Liver (tissue), 8 donors: ENCODE measurements at regions not wholly inside any gene's neighbourhood (a gene's known extent, or its start where the extent isn't known, plus 50 kb on each side); places are given as distances from the start of the nearest gene placed in this dataset.

Experiments used
- DNase-seq: peaks from one replicate; pipeline ENCODE4 v3.0.0-alpha.2; 2017; ENCODE audit warnings: low spot score
- H3K27ac ChIP-seq, 2 donors: one replicate each; pipeline ENCODE4 v1.7.0; 2013; ENCODE audit warnings: inconsistent platforms in 2 of 2, low read length in 2 of 2, control low read depth in 1 of 2, low read depth in 1 of 2, mild to moderate bottlenecking in 1 of 2
- H3K27me3 ChIP-seq, 4 donors: one replicate each; pipeline versions ENCODE4 v1.6.1 to v1.7.0; 2013; ENCODE audit warnings: low read length in 3 of 4, inconsistent platforms in 1 of 4, mild to moderate bottlenecking in 1 of 4, moderate library complexity in 1 of 4; ENCODE audit not compliant: control insufficient read depth in 4 of 4, insufficient read depth in 4 of 4
- H3K36me3 ChIP-seq, 4 donors: one replicate each; pipeline versions ENCODE4 v1.6.1 to v1.7.0; 2013; ENCODE audit warnings: low read length in 3 of 4, mild to moderate bottlenecking in 3 of 4, low read depth in 1 of 4, moderate library complexity in 1 of 4; ENCODE audit not compliant: control insufficient read depth in 4 of 4, insufficient read depth in 3 of 4
- H3K4me1 ChIP-seq, 4 donors: one replicate each; pipeline versions ENCODE4 v1.6.1 to v1.7.0; 2013; ENCODE audit warnings: low read length in 3 of 4, mild to moderate bottlenecking in 3 of 4, moderate library complexity in 1 of 4; ENCODE audit not compliant: control insufficient read depth in 4 of 4, insufficient read depth in 4 of 4
- H3K4me3 ChIP-seq, 3 donors: one replicate each; pipeline versions ENCODE4 v1.6.1 to v1.7.0; 2013; ENCODE audit warnings: low read length in 3 of 3, control low read depth in 1 of 3, low read depth in 1 of 3, mild to moderate bottlenecking in 1 of 3
- H3K9ac ChIP-seq, 2 donors: one replicate each; pipeline ENCODE4 v1.7.0; 2013; ENCODE audit warnings: low read length in 2 of 2, mild to moderate bottlenecking in 2 of 2, moderate library complexity in 2 of 2, control low read depth in 1 of 2, low read depth in 1 of 2
- H3K9me3 ChIP-seq, 4 donors: one replicate each; pipeline versions ENCODE4 v1.6.1 to v1.7.0; 2013; ENCODE audit warnings: low read length in 3 of 4; ENCODE audit not compliant: control insufficient read depth in 4 of 4
- ATF3 ChIP-seq: IDR thresholded peaks from 2 replicates; pipeline ENCODE4 v1.6.1; 2016; ENCODE audit warnings: antibody characterized with exemption
- CTCF ChIP-seq: fragments of 150-350 bp; IDR thresholded peaks from 2 replicates; pipeline ENCODE4 v1.5.1; 2017; ENCODE audit warnings: improper control_type of control experiment, low read depth, low read length; ENCODE audit not compliant: missing input control
- EGR1 ChIP-seq, 2 donors: IDR thresholded peaks; 2 replicates each; pipeline ENCODE4 v1.6.1; 2016 to 2018; ENCODE audit warnings: antibody characterized with exemption in 2 of 2, low read depth in 2 of 2
- FOXA1 ChIP-seq: IDR thresholded peaks from 2 replicates; pipeline ENCODE4 v1.6.1; 2016; ENCODE audit warnings: antibody characterized with exemption
- FOXA2 ChIP-seq: IDR thresholded peaks from 2 replicates; pipeline ENCODE4 v1.6.1; 2016; ENCODE audit warnings: antibody characterized with exemption
- GABPA ChIP-seq, 2 donors: IDR thresholded peaks in 1 of 2; conservative IDR thresholded peaks in 1 of 2; 2 replicates each; pipeline ENCODE4 v1.6.1; 2016; ENCODE audit warnings: antibody characterized with exemption in 2 of 2, mild to moderate bottlenecking in 1 of 2, moderate library complexity in 1 of 2
- HNF4A ChIP-seq, 2 donors: conservative IDR thresholded peaks; 2 replicates each; pipeline ENCODE4 v1.6.1; 2016; ENCODE audit warnings: antibody characterized with exemption in 2 of 2, mild to moderate bottlenecking in 2 of 2
- HNF4G ChIP-seq: IDR thresholded peaks from 2 replicates; pipeline ENCODE4 v1.6.1; 2016; ENCODE audit warnings: antibody characterized with exemption
- JUND ChIP-seq, 2 donors: IDR thresholded peaks; 2 replicates each; pipeline ENCODE4 v1.6.1; 2016; ENCODE audit warnings: antibody characterized with exemption in 2 of 2
- MAX ChIP-seq: IDR thresholded peaks from 2 replicates; pipeline ENCODE4 v1.6.1; 2016; ENCODE audit warnings: antibody characterized with exemption
- NR2F2 ChIP-seq: IDR thresholded peaks from 2 replicates; pipeline ENCODE4 v1.6.1; 2016; ENCODE audit warnings: antibody characterized with exemption
- RAD21 ChIP-seq, 2 donors: IDR thresholded peaks; 2 replicates each; pipeline ENCODE4 v1.6.1; 2016; ENCODE audit warnings: antibody characterized with exemption in 2 of 2, mild to moderate bottlenecking in 2 of 2
- REST ChIP-seq: IDR thresholded peaks from 2 replicates; pipeline ENCODE4 v1.6.1; 2016; ENCODE audit warnings: antibody characterized with exemption, mild to moderate bottlenecking
- RXRA ChIP-seq, 2 donors: IDR thresholded peaks; 2 replicates each; pipeline ENCODE4 v1.6.1; 2017 to 2018; ENCODE audit warnings: antibody characterized with exemption in 2 of 2, mild to moderate bottlenecking in 1 of 2
- SP1 ChIP-seq: IDR thresholded peaks from 2 replicates; pipeline ENCODE4 v1.6.1; 2018; ENCODE audit warnings: antibody characterized with exemption, mild to moderate bottlenecking
- TAF1 ChIP-seq: conservative IDR thresholded peaks from 2 replicates; pipeline ENCODE4 v1.6.1; 2016; ENCODE audit warnings: antibody characterized with exemption, mild to moderate bottlenecking
- YY1 ChIP-seq: IDR thresholded peaks from 2 replicates; pipeline ENCODE4 v1.6.1; 2016; ENCODE audit warnings: antibody characterized with exemption, mild to moderate bottlenecking
- WGBS: extraction: QIAGEN DNeasy Blood & Tissue Kit; methylation state at CpG from one replicate; pipeline ENCODE4 v1.1.7; 2013; 5-methylcytosine and 5-hydroxymethylcytosine counted together
- TF ChIP-seq, protein P1 (sequence below): IDR thresholded peaks from 2 replicates; pipeline ENCODE4 v1.6.1; 2016; ENCODE audit warnings: antibody characterized with exemption
- donor health status: healthy.
- donor health status: healthy.
- donor health status: healthy.
- donor health status: healthy.
- donor health status: healthy.

GRCh38 chr3:176046703-176047102 is 1150.6 kb downstream of the TBL1XR1 start:
- no peak for TF ChIP-seq SP1
- no peak for TF ChIP-seq FOXA2
- no peak for TF ChIP-seq GABPA (IDR thresholded peaks at IDR 0.05 in 1 of 2, conservative IDR thresholded peaks at IDR 0.05 in 1 of 2)
- TF ChIP-seq YY1, result no peak
- no peak for TF ChIP-seq HNF4A (conservative IDR thresholded peaks at IDR 0.05)
- TF ChIP-seq JUND (IDR thresholded peaks at IDR 0.05), result no peak
- no peak for TF ChIP-seq TAF1
- TF ChIP-seq CTCF, result no peak
- TF ChIP-seq ATF3, result no peak
- no peak for TF ChIP-seq NR2F2
- no peak for TF ChIP-seq RXRA (IDR thresholded peaks at IDR 0.05)
- no peak for TF ChIP-seq REST
- TF ChIP-seq FOXA1, result no peak
- TF ChIP-seq RAD21 (IDR thresholded peaks at IDR 0.05), result no peak
- no peak for TF ChIP-seq MAX
- TF ChIP-seq EGR1 (IDR thresholded peaks at IDR 0.05; ENCODE audit: low read depth in 2 of 2), result no peak
- TF ChIP-seq, protein P1, sequence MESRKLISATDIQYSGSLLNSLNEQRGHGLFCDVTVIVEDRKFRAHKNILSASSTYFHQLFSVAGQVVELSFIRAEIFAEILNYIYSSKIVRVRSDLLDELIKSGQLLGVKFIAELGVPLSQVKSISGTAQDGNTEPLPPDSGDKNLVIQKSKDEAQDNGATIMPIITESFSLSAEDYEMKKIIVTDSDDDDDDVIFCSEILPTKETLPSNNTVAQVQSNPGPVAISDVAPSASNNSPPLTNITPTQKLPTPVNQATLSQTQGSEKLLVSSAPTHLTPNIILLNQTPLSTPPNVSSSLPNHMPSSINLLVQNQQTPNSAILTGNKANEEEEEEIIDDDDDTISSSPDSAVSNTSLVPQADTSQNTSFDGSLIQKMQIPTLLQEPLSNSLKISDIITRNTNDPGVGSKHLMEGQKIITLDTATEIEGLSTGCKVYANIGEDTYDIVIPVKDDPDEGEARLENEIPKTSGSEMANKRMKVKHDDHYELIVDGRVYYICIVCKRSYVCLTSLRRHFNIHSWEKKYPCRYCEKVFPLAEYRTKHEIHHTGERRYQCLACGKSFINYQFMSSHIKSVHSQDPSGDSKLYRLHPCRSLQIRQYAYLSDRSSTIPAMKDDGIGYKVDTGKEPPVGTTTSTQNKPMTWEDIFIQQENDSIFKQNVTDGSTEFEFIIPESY, result no peak
- no peak for TF ChIP-seq HNF4G
- H3K9ac ChIP-seq, result no peak overlapping the region

More at GRCh38 chr3:176046703-176047102, 1150.6 kb downstream of the TBL1XR1 start:
- Histone ChIP-seq H3K27me3 (no peaks in the 10 kb centered on the region), H3K27ac (no peak overlapping the region), H3K36me3 (no peaks in the 10 kb centered on the region), H3K9me3 (no peaks in the 10 kb centered on the region), H3K4me1 (no peaks in the 10 kb centered on the region), H3K4me3 (no peak overlapping the region)
- 91% methylated on average over 2 of the region's 2 CpGs for WGBS
- no peak for DNase-seq
